GM19395 (cell line): ENCODE measurements at regions not wholly inside any gene's neighbourhood (a gene's known extent, or its start where the extent isn't known, plus 50 kb on each side); places are given as distances from the start of the nearest gene placed in this dataset.

Source experiments
- ATAC-seq: cut with Tn5 transposase; IDR thresholded peaks from one replicate; pipeline ENCODE4 v1.9.1; 2021; ENCODE audit warnings: mild to moderate bottlenecking, moderate library complexity; ENCODE audit not compliant: unreplicated experiment

DNA sequence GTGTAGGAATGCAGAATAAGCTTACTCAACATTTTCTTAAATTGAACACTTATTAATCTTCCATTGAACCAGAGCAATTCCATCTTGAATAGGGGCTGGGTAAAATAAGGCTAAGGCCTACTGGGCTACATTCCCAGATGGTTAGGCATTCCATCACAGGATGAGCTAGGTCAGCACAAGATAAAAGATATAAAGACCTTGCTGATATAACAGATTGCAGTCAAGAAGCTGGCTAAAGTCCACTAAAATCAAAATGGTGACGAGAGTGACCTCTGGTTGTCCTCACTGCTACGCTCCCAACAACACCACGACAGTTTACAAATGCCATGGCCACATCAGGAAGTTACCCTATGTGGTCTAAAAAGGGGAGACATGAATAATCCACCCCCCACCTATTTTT is 156.1 kb downstream of the NXNL2 start:
- ATAC-seq: no peak

DNA sequence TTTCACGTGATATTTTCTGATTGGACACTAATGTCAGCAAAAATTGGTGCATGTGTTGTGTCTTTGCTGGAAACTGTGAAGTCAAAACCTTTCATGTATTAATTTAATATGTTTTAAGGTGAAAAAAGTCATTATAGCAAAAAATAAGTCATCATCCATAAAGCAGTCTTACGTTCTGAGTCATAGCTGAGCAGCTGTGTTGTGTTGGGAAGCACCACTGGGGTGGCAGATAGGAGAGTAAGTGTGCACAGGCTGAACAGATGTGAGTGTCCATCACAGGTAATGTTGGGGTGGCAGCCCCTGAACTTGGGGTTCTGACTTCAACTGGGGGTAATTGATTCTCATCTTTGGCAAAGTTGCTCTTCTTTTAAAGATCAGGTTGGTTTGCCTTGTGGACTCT is 156.8 kb downstream of the NXNL2 start:
- no peak for ATAC-seq

- ATAC-seq: no peak
Observed at GRCh38 chr9:88692827-88693226, 157.8 kb downstream of the NXNL2 start.

DNA sequence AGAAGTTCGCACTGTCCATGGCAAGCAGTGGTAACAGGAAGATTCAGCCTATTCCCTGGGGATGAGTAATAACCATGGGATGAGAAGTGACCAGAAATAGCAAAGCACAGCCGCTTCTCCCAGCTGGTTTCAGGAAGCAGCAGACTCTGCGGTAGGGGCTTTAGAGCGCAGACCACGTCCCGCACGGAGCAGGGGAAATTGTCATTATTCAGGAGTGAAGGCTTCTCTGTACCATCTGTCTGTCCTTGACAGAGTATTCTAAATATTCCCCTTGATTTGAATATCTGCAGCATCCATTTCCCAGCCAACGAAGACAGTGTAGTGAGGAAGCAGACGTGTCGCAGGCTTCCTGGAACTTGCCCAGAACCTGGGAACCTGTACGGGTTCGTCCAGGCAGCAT is 159.6 kb downstream of the NXNL2 start:
- ATAC-seq: no peak

- ATAC-seq: no peak
Observed at GRCh38 chr9:88696501-88696900, 161.5 kb downstream of the NXNL2 start.

DNA sequence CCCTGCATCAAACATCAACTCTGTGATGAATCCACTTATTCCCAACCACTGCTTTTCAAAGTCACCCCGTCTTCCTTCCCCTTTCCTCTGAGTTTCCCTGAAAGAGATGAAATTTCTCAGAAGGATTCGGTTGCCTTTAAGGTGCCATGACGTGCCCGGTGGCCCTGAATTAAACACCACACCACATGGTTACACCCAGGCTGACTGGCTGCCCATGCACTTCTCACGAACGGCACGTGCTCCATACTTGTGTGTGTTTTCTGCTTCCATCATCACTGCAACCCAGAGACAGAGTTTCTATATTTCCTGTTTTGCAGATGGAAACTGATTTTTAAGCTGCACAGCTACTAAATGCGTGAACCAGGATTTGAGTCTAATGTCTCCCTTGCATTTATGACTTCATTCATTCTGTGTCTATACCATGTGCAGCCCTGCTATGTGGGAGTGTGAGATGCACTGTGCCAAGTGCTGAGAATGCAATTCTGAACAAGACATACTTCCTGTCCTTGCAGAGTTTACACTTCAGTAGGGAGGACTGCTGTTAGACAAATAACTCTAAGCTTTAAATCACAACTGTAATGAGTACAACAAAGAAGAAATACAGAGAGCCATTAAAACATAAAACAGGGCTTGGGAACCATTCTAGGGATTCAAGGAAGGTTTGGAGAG is 162.9 kb downstream of the NXNL2 start:
- ATAC-seq: no peak

DNA sequence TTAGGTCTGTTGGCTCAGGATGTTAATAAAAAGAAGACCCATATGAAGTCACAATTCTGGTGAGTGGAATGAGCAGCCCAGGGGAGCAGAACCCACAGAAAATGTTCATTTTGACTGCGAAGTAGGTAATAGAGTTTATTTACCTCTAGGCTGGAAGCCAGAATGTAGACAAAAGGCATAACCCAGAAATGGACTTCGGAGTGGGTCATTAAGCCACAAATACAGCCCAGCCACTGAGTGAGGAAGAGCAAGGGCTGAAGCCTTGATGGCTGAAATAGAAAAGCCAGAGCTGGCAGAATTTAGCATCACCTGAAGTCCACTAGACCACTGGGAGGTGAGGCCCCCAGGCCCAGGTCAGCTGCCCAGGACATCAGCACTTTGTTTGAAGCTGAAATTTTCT is 168.0 kb downstream of the NXNL2 start:
- ATAC-seq: no peak

GRCh38 chr9:88706193-88707113 is 171.5 kb downstream of the NXNL2 start:
- ATAC-seq: no peak

DNA sequence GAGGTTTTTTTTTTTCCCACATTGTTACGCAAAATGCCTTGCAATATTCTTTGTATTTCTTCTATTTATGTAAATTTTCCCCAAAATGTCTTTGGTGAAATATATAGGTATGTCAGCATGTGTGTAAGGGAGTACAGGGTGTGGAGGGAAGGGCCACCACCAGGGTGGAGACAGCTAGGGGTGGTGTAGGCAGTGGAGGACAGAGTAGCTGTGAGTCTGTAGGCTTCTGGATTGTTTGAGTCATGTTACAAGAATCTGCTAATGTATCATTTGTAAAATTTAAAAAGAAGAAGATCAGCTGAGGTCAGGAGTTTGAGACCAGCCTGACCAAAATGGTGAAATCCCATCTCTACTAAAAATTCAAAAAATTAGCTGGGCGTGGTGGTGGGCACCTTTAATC is 175.5 kb downstream of the NXNL2 start:
- no peak for ATAC-seq

DNA sequence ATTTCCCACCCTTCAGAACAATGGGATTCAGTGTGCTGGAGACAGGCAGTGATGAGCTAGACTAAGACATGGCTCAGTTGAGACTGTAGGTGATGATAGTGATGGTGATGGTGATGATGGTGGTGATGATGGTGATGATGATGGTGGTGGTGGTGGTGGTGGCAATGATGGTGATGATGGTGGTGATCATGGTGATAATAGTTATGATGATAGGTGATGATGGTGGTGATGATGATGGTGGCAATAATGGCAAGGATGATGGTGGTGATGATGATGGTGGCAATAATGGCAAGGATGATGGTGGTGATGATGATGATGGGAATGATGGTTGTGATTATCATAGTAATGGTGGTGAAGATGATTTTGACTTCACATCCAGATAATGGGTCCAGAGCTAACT is 176.7 kb downstream of the NXNL2 start:
- ATAC-seq: no peak

DNA sequence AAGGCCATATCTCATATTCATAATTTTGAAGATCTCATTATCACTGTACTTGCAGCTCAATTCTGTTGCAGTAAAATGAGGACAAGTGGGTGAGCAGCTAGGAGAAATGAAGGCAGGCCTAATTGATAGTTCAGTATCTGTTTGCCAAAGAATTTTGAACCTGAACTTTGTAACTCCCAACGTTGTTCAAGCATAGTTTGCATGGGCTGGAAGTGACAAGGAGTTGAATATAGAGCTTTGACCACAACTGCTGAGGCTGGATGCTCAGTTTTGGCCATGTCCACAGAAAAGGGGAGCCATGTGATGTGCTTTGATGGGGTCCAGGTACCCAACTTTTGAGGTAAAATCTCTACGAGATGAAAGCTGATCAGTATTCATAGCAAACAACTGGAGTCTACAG is 177.5 kb downstream of the NXNL2 start:
- no peak for ATAC-seq

GRCh38 chr9:88713010-88713409 is 178.0 kb downstream of the NXNL2 start:
- ATAC-seq: no peak

DNA sequence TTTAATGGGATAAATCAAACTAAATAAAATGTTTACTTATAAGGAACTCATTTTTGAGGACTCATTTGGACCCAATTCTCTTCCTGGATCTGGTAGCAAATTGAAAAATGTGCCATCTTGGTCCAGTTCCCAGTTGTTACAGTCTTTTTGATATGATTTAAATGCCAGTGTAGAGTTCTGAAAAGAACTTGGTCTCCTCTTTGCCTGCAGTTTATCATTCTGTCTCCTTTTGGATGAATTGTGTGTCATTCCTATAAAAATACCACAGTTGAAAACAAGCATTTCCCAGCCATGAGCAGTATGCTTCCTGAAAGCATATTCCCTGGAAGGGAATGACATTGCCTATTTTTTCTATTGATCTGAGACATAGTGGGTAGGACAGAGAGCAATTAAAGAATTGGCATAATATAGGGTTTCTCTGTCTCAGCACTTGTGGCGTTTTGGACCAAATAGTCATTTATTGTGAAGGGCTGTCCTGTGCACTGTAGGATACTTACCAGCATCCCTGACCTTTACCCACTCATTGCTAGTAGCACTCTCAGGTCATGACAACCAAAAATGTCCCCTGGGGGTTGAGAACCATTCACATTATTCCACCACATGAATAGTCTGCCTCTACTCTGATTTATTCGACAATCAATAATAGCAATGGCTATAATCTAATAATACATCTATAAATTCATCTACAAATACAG is 181.8 kb downstream of the NXNL2 start:
- ATAC-seq: no peak

DNA sequence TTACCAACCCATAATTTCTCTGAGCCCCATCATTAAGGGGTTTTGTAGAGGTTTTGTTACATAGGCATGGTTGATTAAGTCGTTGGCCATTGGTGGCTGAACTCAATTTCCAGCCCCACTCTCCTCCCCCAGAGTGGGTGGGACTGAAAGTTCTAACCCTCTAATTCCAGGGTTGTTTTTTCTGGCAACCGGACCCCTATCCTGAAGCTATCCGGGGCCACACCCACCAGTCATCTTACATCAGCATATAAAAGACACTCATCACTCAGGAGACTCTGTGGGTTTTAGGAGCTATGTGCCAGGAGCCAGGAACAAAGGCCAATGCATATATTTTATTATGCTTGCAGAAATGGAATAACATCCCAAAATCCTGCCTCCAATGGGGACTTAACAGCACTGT is 186.0 kb downstream of the NXNL2 start:
- ATAC-seq: no peak

DNA sequence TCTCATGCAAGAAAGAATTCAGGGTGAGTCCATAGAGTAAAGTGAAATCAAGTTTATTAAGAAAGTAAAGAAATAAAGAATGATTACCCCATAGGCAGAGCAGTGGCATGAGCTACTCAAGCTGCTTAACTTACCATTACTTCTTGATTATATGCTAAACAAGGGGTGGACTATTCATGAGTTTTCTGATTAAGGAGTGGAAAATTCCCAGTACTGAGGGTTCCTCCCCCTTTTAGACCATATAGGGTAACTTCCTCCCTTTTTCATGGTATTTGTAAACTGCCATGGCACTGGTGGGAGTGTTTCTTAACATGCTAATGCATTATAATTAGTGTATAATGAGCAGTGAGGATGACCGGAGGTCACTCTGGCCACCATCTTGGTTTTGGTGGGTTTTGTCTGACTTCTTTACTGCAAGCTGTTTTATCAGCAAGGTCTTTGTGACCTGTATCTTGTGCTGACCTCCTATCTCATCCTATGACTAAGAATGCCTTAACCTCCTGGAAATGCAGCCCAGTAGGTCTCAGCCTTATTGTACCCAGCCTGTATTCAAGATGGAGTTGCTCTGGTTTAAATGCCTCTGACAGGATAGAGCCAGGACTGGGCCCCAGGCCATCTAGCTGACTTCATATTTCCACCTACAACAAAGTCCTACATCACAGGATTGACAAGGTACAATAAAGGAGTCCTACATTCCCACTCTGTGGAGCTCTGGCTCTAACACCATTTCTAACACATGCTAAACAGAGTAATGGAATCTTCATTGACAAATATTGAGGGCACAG is 186.7 kb downstream of the NXNL2 start:
- ATAC-seq: no peak

GRCh38 chr9:88722753-88723152 is 187.8 kb downstream of the NXNL2 start:
- ATAC-seq: no peak

GRCh38 chr9:88723751-88724150 is 188.8 kb downstream of the NXNL2 start:
- ATAC-seq: no peak

- no peak for ATAC-seq
Observed at GRCh38 chr9:88724331-88724730, 189.4 kb downstream of the NXNL2 start.

GRCh38 chr9:88725300-88726019 is 190.5 kb downstream of the NXNL2 start:
- ATAC-seq: no peak

DNA sequence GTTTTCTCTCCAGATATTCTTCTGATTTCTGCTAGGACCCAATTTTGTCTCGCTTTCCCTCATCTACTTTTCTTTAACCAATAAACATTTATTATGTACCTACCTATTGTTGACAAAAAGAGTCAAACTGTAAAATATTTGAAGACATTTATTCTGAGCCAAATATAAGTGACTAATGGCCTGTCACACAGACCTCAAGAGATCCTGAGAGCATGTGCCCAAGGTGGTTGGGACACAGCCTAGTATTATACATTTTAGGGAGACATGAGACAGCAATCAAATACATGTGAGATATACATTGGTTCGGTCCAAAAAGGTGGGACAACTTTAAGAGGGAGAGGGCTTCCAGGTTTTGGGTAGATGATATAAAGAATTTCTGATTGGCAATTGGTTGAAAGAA is 191.8 kb downstream of the NXNL2 start:
- no peak for ATAC-seq
